Head of caudate nucleus (tissue), 42 donors: ENCODE measurements at regions not wholly inside any gene's neighbourhood (a gene's known extent, or its start where the extent isn't known, plus 50 kb on each side); places are given as distances from the start of the nearest gene placed in this dataset.

Source experiments
- DNase-seq, 42 donors: peaks; one replicate each; pipeline versions ENCODE4 v3.0.0 to v3.0.0-alpha.2; 2020 to 2021; ENCODE audit warnings: mixed read lengths in 7 of 42
- intact Hi-C: fragments of 100-400 bp; cut with DNase I; formaldehyde crosslinking; loops from one replicate; pipeline ENCODE4 v1.15.0; 2022

GRCh38 chr1:58391056-58391455 lies 155.5 kb downstream of the OMA1 start:
- DNase-seq: peak in 3 of 42 donors; percentile 5 to 30 (median 9)
- intact Hi-C loops: no loop called here

- DNase-seq: no peak
- intact Hi-C loops: no loop called here
These were observed 156.4 kb downstream of the OMA1 start for GRCh38 chr1:58390091-58390490.

GRCh38 chr1:58380345-58380744 lies 166.2 kb downstream of the OMA1 start:
- no peak for DNase-seq
- intact Hi-C loops: no loop called here

GRCh38 chr1:58367217-58367616 lies 179.3 kb downstream of the OMA1 start:
- no peak for DNase-seq
- intact Hi-C loops: no loop called here

- DNase-seq: no peak
- intact Hi-C loops: no loop called here
These were observed 181.2 kb downstream of the OMA1 start for GRCh38 chr1:58365328-58365727.

GRCh38 chr1:58363585-58363984 lies 182.9 kb downstream of the OMA1 start:
- intact Hi-C loops: no loop called here

GRCh38 chr1:58361134-58361533 lies 185.4 kb downstream of the OMA1 start:
- DNase-seq: no peak
- intact Hi-C loops: no loop called here

More at GRCh38 chr1:58363585-58363984, 182.9 kb downstream of the OMA1 start:
- no peak for DNase-seq

- intact Hi-C loops: no loop called here
- peak in 2 of 42 donors; percentile 1 to 2 for DNase-seq
These were observed 188.2 kb downstream of the OMA1 start for GRCh38 chr1:58358346-58358745.

- intact Hi-C loops: no loop called here
- DNase-seq: no peak
These were observed 190.1 kb downstream of the OMA1 start for GRCh38 chr1:58356402-58356801.

GRCh38 chr1:58353168-58353567 lies 193.4 kb downstream of the OMA1 start:
- intact Hi-C loops: no loop called here
- DNase-seq: no peak

GRCh38 chr1:58352476-58353092 lies 193.9 kb downstream of the OMA1 start:
- intact Hi-C loops: no loop called here
- DNase-seq: no peak

- no peak for DNase-seq
- intact Hi-C loops: no loop called here
These were observed 200.5 kb downstream of the OMA1 start for GRCh38 chr1:58346036-58346355.

GRCh38 chr1:58345215-58346035 lies 201.1 kb downstream of the OMA1 start:
- intact Hi-C loops: no loop called here

GRCh38 chr1:58340185-58340584 lies 206.3 kb downstream of the OMA1 start:
- intact Hi-C loops: no loop called here
- DNase-seq: no peak

More at GRCh38 chr1:58345215-58346035, 201.1 kb downstream of the OMA1 start:
- DNase-seq: no peak

GRCh38 chr1:58338081-58338480 lies 208.4 kb downstream of the OMA1 start:
- DNase-seq: no peak
- intact Hi-C loops: no loop called here

GRCh38 chr1:58333511-58333910 lies 213.0 kb downstream of the OMA1 start:
- intact Hi-C loops: no loop called here
- DNase-seq: no peak

- intact Hi-C loops: no loop called here
- no peak for DNase-seq
These were observed 215.4 kb downstream of the OMA1 start for GRCh38 chr1:58331156-58331555.

- intact Hi-C loops: no loop called here
- no peak for DNase-seq
These were observed 220.7 kb downstream of the OMA1 start for GRCh38 chr1:58325866-58326265.

- no peak for DNase-seq
- intact Hi-C loops: no loop called here
These were observed 222.0 kb downstream of the OMA1 start for GRCh38 chr1:58324558-58324957.

GRCh38 chr1:58318157-58319005 lies 228.1 kb downstream of the OMA1 start:
- intact Hi-C loops: no loop called here
- DNase-seq: no peak
